GM19467 (cell line): ENCODE measurements at regions not wholly inside any gene's neighbourhood (a gene's known extent, or its start where the extent isn't known, plus 50 kb on each side); places are given as distances from the start of the nearest gene placed in this dataset.
"Not testable (repeated sequence)": the region's sequence is repeated elsewhere in the genome, so short reads cannot be mapped to it uniquely, and the experiment has no call there.

Experiments
- ATAC-seq: cut with Tn5 transposase; IDR thresholded peaks from one replicate; pipeline ENCODE4 v1.9.1; 2021; ENCODE audit warnings: mild to moderate bottlenecking, moderate library complexity; ENCODE audit not compliant: unreplicated experiment

- no peak for ATAC-seq
These were observed 364.8 kb downstream of the RPS6KC1 start for GRCh38 chr1:213415691-213416380.

DNA sequence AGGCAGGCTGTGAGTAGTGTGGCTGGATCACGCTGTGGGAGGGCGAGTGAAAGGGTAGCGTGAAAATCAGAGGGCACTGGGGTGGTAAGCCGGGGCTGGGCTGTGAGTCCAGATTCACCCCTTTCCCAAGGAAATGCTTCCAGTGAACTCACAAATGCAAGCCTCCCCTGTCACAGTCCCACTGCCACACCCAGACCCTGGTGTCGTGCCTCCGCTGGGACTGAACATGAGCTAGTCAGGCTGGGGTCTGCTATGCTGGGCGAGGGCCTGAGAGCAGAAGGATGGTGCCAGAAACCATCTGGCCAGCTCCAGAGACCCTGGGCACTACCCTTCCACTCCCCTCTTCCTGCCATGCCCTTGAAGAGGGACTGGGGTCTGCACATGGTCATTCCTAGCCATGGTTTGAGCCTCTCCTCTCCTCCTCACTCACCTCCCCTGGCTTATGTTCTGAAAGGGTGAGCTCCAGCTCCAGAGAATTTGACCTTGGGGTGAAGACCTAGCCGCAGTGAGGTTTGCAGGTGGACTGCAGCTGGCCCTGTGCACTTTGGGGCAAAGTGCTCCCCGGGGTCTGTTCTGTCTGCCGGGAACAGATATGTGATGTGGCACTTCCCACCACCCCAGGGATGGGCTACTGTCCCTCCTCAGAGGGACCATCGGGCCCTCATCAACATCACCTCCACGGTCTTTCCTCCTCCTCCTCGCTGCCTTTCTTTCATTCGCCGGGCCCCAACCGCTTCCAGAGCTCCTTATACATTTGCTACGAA lies 365.6 kb downstream of the RPS6KC1 start:
- ATAC-seq = no peak

DNA sequence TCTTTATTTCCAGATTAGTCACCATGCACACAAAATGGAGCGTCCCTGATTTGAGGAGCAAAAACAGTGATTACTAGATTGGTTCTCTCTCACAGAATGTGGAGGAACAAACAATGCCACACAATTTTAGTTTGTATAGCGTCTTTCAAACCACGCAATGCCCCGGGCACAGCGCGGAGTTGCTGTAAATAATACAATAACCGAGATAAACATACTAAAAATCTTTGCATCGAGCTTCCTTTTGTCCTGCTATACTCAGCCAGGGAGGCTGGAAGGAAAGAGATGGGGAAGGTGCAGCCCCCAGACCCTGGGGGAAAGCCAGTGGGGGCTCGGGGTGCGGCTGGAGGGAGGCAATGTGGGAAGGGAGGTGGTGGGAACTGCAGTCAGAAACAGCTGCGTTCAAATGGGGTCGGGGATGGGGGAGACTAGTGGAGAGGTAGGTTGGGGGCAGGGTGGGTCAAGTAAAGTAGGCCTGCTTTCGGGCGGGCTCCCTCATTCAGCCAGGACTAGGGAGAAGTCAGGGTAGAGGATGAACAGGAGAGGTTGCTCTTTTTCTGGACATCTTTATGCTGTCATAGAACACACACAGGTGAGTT lies 366.3 kb downstream of the RPS6KC1 start:
- no peak for ATAC-seq

DNA sequence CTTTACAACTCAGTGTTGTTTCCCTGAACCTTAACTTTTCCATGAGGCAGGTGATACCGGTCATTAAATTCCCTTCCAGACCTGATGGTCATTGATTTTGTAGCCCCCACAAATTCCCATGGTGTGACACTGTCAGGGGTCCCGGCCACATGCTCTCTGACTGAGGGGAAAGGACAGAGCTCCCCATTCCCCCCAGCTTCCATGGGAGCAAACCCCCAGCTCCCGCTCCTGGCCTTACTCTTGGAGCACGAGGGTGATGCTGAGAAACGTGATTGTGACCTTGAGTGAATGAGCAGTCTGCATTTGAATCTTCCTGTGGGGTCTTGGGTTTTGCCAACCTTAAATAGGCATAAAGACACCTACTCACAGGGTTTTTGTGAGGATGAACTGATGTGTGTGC lies 366.8 kb downstream of the RPS6KC1 start:
- no peak for ATAC-seq

GRCh38 chr1:213418268-213419071 lies 367.4 kb downstream of the RPS6KC1 start:
- no peak for ATAC-seq

DNA sequence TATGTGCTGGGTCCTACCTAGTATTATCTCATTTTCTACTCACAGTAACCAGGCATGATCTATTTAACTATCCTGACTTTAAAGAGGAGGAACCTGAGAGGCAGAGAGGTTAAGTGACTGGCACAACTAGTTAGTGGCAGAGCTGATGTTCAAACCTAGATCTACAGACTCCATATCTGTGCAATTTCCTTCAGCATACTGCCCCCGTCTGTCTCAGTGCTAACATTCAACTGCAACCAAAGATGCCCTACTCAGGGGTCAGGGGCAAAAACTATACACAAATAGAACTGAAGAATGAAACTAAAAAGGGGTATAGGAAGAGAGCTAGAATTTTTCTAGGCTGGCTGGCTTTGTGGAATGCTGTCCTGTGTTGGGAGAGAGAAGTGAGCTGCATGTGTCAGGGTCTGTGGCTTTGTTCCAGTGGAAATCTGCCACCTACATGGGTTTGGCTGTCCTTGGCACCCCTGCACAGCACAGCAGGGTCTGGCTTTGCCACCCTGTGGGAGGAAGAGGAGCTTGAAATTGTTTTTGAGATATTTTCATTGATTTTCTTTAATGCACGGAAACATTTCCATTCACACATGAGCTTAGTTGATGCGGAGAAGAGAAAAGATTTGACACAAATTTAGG lies 368.5 kb downstream of the RPS6KC1 start:
- ATAC-seq = no peak

GRCh38 chr1:213421178-213421577 lies 370.1 kb downstream of the RPS6KC1 start:
- not testable (repeated sequence) for ATAC-seq

GRCh38 chr1:213423041-213423440 lies 372.0 kb downstream of the RPS6KC1 start:
- no peak for ATAC-seq

DNA sequence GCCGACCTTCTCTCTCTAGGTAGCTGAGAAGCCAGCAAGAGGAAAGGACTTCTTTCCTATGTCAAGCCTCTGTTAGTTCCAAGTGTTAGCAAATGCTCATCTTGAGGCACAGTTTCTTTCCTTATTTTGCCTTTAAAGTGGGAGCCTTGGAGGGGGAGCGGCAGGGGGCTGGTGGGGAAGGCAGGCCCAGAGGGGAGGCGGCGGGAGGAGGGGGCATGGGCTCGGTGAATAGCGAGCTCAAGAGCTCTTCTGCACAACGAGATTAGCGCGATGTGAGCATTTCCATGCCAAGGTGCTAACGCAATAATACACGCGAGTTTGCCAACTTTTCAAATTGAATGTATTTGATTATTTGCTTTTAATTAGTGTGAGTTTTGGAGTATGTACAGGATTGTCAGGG lies 372.6 kb downstream of the RPS6KC1 start:
- ATAC-seq = no peak

- no peak for ATAC-seq
These were observed 374.5 kb downstream of the RPS6KC1 start for GRCh38 chr1:213425376-213426030.

DNA sequence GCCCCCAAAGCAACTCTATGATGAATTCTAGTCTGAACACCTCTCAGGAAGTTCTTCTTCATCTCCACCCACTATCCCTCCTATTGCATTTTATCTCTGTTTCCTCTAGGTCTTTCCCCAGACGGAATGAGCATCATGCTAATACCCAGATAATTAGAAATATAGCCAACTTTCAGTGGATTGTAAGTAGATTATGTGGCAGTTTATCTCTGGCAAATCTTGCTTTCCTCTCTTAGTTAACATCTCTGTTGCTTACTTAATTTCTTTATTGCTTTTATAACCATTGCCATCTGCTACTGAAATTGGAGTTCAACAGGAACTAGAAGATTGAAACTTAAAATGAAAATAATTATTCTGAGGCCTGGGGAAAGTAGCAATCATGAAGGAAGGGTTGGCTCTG lies 378.6 kb downstream of the RPS6KC1 start:
- ATAC-seq = no peak

DNA sequence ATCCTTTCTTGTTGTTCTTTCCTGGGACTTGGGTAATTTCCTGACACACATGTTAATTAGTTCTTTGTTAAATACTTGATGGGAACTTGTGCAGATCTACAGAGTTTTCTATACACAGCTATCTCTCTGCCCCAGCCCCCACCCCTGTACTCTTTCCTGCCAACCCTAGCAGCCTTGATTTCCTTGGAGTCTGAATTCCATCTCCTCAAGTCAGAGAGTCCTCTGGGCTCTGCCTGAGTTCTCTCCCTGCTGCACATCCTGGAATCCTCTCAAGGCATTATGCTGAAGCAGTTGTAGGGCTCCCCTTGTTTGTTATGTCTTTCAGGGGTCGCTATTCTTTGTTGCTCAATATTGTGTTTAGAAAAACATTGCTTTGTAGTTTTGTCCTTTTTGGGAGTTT lies 384.7 kb downstream of the RPS6KC1 start:
- ATAC-seq = no peak

DNA sequence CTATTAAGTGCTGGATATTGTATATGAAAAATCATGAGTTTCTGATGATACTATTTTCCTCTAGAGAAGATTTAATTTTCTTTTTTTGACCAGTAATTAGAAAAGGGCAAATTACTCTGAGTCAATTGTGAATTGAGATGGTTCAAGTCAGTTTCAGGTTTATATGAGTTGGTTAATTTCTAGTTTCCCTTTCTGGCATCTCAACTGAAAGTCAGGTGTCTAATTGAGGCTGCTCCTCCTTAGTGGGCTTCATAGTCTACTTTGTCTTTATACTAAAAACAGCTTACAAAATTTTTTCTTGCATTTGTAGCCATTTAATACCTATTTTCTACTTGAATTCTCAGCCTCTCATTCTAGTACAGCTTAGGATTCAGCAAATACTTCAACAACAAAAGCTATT lies 387.3 kb downstream of the RPS6KC1 start:
- no peak for ATAC-seq

DNA sequence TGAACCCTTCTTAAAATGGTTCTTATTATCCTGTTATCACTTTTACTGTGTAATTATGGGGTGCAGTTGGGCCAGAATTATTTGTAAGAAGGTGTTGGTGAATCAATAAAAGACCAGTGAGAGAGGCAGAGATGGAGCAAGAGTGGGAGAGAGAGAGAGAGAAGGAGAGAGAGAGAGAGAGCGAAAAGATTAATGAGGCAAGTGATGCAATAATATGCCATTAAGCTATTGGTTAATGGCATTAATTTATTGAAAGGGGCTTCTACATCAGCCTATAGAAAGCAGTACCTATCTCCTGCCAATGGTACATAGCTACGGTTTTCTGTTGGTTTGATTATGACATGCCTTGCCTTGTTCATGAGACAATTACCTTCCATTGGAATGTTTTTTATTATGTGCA lies 388.7 kb downstream of the RPS6KC1 start:
- no peak for ATAC-seq

- ATAC-seq = no peak
These were observed 389.7 kb downstream of the RPS6KC1 start for GRCh38 chr1:213440766-213441165.

- no peak for ATAC-seq
These were observed 392.4 kb downstream of the RPS6KC1 start for GRCh38 chr1:213443415-213443814.

DNA sequence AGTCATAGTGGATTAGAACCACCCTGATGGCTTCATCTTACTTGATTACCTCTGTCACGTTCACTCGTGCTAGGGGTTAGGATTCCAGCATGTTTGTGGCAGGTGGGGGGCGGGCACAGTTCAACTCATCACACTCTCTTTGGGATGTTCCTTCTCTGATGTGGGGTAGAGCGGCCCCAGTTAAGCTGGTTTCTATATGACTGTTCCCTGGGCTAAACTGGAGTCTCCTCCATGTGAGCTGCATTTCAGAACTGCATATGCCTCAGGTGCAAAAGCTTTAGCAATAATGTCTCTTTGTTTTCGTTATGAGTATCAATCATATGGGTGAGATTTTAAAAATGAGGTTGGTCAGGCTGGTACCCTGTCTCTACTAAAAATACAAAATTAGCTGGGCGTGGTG lies 393.2 kb downstream of the RPS6KC1 start:
- no peak for ATAC-seq

GRCh38 chr1:213446496-213446895 lies 395.5 kb downstream of the RPS6KC1 start:
- no peak for ATAC-seq

DNA sequence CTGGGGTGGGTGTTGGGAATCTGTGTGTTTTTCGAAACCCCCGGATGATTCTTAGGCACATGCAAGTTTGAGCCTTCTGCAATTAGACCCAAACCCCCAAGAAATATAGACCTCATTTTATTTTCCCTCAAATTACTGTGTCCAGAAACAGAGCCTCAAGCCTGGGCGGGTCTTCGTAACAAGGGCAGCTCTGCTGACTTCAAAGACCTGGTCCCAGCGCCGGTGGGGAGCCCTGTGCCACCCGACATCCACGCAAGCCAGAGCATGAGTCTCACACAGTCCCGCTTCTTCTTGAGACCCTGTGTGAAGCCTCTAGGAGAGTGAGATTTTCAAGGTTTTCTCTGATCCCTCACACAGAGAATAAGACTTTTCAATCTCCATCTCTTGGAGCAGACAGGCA lies 397.3 kb downstream of the RPS6KC1 start:
- ATAC-seq = no peak

GRCh38 chr1:213448776-213449175 lies 397.7 kb downstream of the RPS6KC1 start:
- no peak for ATAC-seq
